GM13977 (cell line): ENCODE measurements at regions not wholly inside any gene's neighbourhood (a gene's known extent, or its start where the extent isn't known, plus 50 kb on each side); places are given as distances from the start of the nearest gene placed in this dataset.
"Not testable (repeated sequence)": the region's sequence is repeated elsewhere in the genome, so short reads cannot be mapped to it uniquely, and the experiment has no call there.

Experiments used
- DNase-seq: peaks from one replicate; pipeline ENCODE4 v3.0.0; 2012; ENCODE audit warnings: low spot score
- in situ Hi-C: fragments of 300-500 bp; cut with MboI; formaldehyde crosslinking; loops from one replicate; pipeline ENCODE4 v1.12.0; 2022; ENCODE audit warnings: low sequenced_read_pairs, low pct_unique_long_range_greater_than_20kb, mixed read lengths, inconsistent platforms; ENCODE audit not compliant: unreplicated experiment
- TF ChIP-seq, protein P1 (sequence below): IDR thresholded peaks from 2 replicates; pipeline ENCODE4 v1.5.1; 2012; ENCODE audit warnings: mild to moderate bottlenecking, control low read depth; ENCODE audit not compliant: insufficient read depth; ENCODE audit errors: extremely low read depth, missing control alignments

DNA sequence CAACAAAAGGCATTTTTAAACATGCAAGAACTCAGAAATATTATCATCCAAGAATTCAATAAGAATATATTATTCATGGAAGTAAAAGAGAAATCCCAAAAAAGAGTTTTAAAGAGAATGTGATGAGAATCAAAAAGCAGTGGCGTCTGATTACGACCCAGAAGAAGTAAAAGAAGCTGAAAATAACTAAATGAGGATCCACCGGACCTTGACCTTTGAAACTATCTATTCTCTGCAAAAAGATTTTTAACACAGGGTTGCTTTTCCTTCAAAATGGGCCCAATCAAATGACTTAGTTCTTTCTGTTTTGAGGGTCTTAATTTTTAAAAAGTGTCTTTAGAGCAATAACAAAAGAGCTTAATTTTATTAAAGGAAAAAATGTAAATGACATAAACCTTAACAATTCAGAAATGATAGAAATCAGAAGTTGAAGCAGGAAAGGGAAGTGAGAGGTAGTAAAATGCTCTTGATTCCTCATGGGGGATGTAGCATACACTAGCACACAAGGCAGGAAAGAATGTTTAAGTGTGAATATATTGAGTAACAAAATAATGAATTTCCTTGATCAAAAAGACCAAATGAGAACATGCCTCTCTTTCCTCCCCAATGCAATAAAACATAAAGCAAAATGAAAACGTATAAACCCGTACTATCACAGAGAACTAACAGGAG lies 223.1 kb upstream of the PRDM1 start:
- TF ChIP-seq, protein P1, sequence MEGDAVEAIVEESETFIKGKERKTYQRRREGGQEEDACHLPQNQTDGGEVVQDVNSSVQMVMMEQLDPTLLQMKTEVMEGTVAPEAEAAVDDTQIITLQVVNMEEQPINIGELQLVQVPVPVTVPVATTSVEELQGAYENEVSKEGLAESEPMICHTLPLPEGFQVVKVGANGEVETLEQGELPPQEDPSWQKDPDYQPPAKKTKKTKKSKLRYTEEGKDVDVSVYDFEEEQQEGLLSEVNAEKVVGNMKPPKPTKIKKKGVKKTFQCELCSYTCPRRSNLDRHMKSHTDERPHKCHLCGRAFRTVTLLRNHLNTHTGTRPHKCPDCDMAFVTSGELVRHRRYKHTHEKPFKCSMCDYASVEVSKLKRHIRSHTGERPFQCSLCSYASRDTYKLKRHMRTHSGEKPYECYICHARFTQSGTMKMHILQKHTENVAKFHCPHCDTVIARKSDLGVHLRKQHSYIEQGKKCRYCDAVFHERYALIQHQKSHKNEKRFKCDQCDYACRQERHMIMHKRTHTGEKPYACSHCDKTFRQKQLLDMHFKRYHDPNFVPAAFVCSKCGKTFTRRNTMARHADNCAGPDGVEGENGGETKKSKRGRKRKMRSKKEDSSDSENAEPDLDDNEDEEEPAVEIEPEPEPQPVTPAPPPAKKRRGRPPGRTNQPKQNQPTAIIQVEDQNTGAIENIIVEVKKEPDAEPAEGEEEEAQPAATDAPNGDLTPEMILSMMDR: no peak
- in situ Hi-C loops: no loop called here
- no peak for DNase-seq

DNA sequence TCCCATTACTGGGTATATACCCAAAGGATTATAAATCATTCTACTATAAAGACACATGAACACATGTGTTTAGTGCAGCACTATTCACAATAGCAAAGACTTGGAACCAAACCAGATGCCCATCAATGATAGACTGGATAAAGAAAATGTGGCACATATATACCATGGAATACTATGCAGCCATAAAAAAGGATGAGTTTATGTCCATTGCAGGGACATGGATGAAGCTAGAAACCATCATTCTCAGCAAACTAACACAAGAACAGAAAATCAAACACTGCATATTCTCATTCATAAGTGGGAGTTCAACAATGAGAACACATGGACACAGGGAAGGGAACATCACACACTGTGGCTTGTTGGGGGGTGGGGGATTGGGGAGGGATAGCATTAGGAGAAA lies 225.2 kb upstream of the PRDM1 start:
- DNase-seq, in situ Hi-C loops: not testable (repeated sequence)

GRCh38 chr6:105859457-105859856 lies 226.7 kb upstream of the PRDM1 start:
- no peak for DNase-seq
- in situ Hi-C loops: no loop called here
- TF ChIP-seq, protein P1: no peak

- DNase-seq, in situ Hi-C loops: not testable (repeated sequence)
These were observed 227.5 kb upstream of the PRDM1 start for GRCh38 chr6:105858639-105859038.

- TF ChIP-seq, protein P1: no peak
- in situ Hi-C loops: no loop called here
- no peak for DNase-seq
These were observed 230.7 kb upstream of the PRDM1 start for GRCh38 chr6:105855433-105855832.

- in situ Hi-C loops, DNase-seq: not testable (repeated sequence)
These were observed 232.2 kb upstream of the PRDM1 start for GRCh38 chr6:105853979-105854378.

- DNase-seq: no peak
- TF ChIP-seq, protein P1: no peak
- in situ Hi-C loops: no loop called here
These were observed 234.5 kb upstream of the PRDM1 start for GRCh38 chr6:105851606-105852005.

DNA sequence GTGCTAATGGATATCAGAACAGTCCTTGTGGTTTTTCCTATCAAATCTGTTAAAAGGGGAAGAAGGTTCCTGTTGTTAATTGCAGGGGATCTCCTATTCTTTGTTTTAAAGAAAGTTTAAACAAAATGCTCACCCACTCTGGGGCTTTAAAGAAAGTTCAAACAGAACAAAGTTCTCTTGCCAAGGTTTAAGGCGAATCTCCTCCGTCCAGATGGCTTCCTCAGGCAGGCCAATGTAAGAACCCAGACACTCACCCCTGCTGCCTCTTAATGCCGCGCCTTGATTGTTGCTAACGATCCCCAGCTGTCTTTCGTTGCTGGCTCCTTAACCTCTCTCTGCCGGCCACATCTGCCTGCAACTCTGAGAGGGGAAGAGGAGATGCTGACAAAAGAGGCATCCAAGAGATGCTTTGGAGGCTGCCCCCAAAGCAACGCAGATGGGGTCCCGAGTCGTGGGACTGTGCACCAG lies 235.0 kb upstream of the PRDM1 start:
- in situ Hi-C loops: no loop called here
- TF ChIP-seq, protein P1: no peak
- DNase-seq: no peak
